Peyer's patch (tissue), 4 donors: ENCODE measurements at regions not wholly inside any gene's neighbourhood (a gene's known extent, or its start where the extent isn't known, plus 50 kb on each side); places are given as distances from the start of the nearest gene placed in this dataset.

ENCODE experiments used
- DNase-seq, 3 donors: peaks; one replicate each; pipeline ENCODE4 v3.0.0-alpha.2; 2017 to 2019
- H3K27ac ChIP-seq, 4 donors: fragments of 200-600 bp; sonication (generic); one replicate each; pipeline ENCODE4 v1.5.1; 2016 to 2019
- H3K27me3 ChIP-seq, 2 donors: fragments of 200-600 bp; sonication (generic); one replicate each; pipeline ENCODE4 v1.5.1; 2019
- H3K36me3 ChIP-seq, 3 donors: fragments of 200-600 bp; sonication (generic); one replicate each; pipeline ENCODE4 v1.5.1; 2016 to 2019
- H3K4me1 ChIP-seq, 4 donors: fragments of 200-600 bp; sonication (generic); one replicate each; pipeline ENCODE4 v1.5.1; 2016 to 2019
- H3K4me3 ChIP-seq, 4 donors: fragments of 200-600 bp; sonication (generic); 1 replicate in 3 of 4; 2 replicates in 1 of 4; pipeline ENCODE4 v1.5.1; 2016 to 2019; ENCODE audit warnings: mild to moderate bottlenecking in 1 of 4
- H3K9me3 ChIP-seq, 4 donors: fragments of 200-600 bp; sonication (generic); one replicate each; pipeline ENCODE4 v1.5.1; 2016 to 2019; ENCODE audit warnings: mild to moderate bottlenecking in 1 of 4
- CTCF ChIP-seq, 6 experiments: fragments of 450-650 bp in 4 of 6; fragments of 200-600 bp in 2 of 6; sonication (generic) in 1 of 6; IDR thresholded peaks; one replicate each; pipeline ENCODE4 v1.5.1; 2017 to 2019; ENCODE audit warnings: antibody characterized with exemption in 6 of 6, mild to moderate bottlenecking in 3 of 6, moderate library complexity in 1 of 6
- POLR2A ChIP-seq, 2 donors: fragments of 450-650 bp; IDR thresholded peaks; one replicate each; pipeline ENCODE4 v1.5.1; 2017; ENCODE audit warnings: antibody characterized with exemption in 2 of 2, mild to moderate bottlenecking in 2 of 2, moderate library complexity in 2 of 2

DNA sequence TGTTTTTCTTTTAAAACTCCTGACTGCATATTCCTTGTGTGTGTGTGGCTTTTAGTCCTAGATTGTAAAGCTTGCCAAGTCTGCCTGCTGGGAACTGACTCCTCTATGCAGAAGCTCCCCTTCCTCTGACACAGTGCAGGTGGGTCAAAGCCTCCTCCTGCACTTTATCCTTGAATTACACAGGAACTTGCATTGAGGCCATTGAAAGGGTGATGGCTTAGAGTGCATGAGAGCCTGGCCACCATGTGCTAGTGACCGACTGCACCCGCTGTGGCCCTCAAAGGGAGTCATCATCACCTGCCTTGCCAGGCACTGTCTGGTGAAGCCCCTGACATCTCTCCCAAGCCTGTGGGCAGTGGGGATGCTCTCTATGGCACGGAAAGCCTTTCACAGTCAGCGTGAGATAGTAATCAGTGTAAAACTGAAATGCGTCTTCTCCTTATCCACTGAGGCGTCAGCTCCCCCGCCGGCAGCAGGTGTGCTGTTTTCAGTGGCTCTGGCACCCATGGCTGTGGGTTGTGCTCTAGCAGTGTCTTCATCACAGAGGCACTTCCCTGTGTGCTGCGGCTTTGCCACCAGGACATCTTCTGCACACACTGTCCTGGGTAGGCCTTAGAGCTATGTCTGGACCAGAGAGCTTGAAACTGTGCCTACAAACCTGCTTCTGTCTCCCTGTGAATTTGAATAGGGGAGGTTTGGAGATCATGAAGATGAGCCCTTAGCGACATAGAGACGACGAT, 87.9 kb downstream of the THBS2 start:
- Histone ChIP-seq H3K36me3 (no peaks in the 10 kb centered on the region), H3K4me3 (no peak overlapping the region), H3K4me1 (no peaks in the 10 kb centered on the region), H3K27ac (no peak overlapping the region), H3K27me3 (no peaks in the 10 kb centered on the region), H3K9me3 (no peaks in the 10 kb centered on the region)
- TF ChIP-seq POLR2A (IDR thresholded peaks at IDR 0.05) (no peak), CTCF (IDR thresholded peaks at IDR 0.05) (no peak)
- no peak for DNase-seq

DNA sequence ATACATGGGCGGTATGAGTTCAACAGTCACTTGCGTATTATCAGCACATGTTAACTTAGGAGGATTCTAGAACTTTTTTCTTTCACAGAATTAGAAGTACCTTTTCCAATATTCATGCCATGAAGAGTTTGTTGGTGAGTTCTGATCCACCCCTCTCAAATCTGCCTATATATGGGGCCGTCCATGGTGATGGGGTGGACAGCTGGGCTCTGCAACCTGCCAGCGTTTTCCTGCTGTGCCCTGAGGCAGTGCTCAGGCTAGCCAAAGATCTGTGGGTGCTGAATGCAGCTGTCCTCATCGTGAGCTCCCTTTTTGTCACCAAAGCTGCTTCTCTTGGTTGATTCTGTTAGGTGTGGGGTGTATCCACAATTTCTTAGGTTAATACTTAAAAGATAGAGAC, 88.7 kb downstream of the THBS2 start:
- Histone ChIP-seq H3K27ac (no peak overlapping the region), H3K4me3 (no peak overlapping the region), H3K4me1 (no peaks in the 10 kb centered on the region), H3K36me3 (no peaks in the 10 kb centered on the region), H3K9me3 (no peaks in the 10 kb centered on the region), H3K27me3 (no peaks in the 10 kb centered on the region)
- TF ChIP-seq CTCF (IDR thresholded peaks at IDR 0.05) (no peak), POLR2A (IDR thresholded peaks at IDR 0.05) (no peak)
- DNase-seq = no peak

DNA sequence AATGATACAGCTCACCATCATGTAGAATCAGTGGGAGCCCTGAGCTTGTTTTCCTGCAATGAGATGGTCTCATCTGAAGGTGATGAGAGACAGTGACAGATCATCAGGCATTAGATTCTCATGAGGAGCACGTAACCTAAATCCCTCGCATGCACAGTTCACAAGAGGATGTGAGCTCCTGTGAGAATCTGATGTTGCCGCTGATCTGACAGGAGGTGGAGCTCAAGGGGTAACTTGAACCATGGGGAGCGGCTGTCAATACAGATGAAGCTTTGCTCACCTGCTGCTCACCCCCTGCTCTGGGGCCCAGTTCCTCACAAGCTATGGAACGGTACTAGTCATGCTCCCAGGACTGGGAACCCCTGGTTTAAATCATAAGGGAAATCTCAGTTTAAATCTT, 89.2 kb downstream of the THBS2 start:
- H3K27me3 ChIP-seq = no peaks in the 10 kb centered on the region
- H3K36me3 ChIP-seq = no peaks in the 10 kb centered on the region
- no peak for DNase-seq
- no peak for TF ChIP-seq CTCF (IDR thresholded peaks at IDR 0.05)
- no peak overlapping the region for H3K4me3 ChIP-seq
- H3K27ac ChIP-seq = no peak overlapping the region
- H3K9me3 ChIP-seq = no peaks in the 10 kb centered on the region
- H3K4me1 ChIP-seq = no peaks in the 10 kb centered on the region

DNA sequence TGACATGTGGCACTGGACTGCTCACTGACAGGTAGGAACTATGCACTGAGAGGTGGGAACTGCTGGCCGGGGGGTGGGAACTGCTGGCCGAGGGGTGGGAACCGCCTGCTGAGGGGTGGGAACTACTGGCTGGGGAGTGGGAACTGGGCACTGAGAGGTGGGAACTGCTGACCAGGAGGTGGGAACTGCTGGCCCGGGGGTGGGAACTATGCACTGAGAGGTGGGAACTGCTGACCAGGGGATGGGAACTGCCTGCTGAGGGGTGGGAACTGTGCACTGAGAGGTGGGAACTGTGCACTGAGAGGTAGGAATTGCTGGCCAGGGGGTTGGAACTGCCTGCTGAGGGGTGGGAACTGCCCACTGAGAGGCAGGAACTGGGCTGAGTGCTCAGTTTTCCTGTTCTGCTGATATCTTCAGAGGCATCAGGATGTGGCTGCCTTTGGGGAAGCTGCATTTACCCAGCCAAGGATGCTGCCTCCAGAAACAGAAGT, 90.2 kb downstream of the THBS2 start:
- H3K4me3 ChIP-seq = no peak overlapping the region
- H3K9me3 ChIP-seq = no peaks in the 10 kb centered on the region
- no peaks in the 10 kb centered on the region for H3K36me3 ChIP-seq
- no peaks in the 10 kb centered on the region for H3K4me1 ChIP-seq
- H3K27ac ChIP-seq = no peak overlapping the region
- no peak for TF ChIP-seq CTCF (IDR thresholded peaks at IDR 0.05)
- TF ChIP-seq POLR2A (IDR thresholded peaks at IDR 0.05) = no peak
- DNase-seq = no peak
- H3K27me3 ChIP-seq = no peaks in the 10 kb centered on the region

DNA sequence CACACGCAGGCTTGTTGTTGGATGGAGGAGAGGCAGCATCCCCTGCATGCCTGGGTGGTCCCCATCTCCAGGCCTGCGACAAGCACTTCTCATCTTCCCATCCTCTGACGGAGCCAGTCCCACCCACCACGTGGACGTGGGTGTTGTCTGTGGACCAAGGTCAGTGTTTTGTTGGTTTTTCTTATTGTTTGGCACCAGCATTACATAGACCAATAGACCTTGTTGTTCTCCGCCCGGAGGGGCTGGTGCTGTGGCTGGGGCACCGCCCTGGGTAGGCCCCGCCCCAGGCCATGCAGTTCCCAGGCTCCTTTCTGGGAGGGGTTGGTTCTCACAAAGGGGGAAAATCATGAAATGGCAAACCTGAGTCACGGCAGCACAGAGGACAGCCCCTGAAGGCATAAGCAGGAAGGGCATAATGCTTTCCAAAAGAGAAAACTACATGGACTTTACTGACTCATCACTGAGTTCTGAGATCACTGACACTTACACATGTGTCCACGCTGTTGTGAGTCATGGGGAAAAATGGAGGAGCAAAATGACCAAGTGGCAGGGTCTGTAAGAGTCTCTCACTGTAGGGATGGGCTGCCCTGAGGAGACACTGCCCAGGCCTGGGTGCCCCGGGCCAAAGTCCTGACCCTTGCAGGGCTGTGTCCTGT, 90.8 kb downstream of the THBS2 start:
- no peak for TF ChIP-seq CTCF (IDR thresholded peaks at IDR 0.05)
- TF ChIP-seq POLR2A (IDR thresholded peaks at IDR 0.05) = no peak
- Histone ChIP-seq H3K4me3 (no peak overlapping the region), H3K4me1 (no peaks in the 10 kb centered on the region), H3K9me3 (no peaks in the 10 kb centered on the region), H3K27ac (no peak overlapping the region), H3K27me3 (no peaks in the 10 kb centered on the region), H3K36me3 (no peaks in the 10 kb centered on the region)
- no peak for DNase-seq
